Hematopoietic multipotent progenitor cell treated with erythropoietin and hydrocortisone succinate and interleukin-3 and kit ligand, for 6 days (in vitro differentiated cells): ENCODE measurements at regions not wholly inside any gene's neighbourhood (a gene's known extent, or its start where the extent isn't known, plus 50 kb on each side); places are given as distances from the start of the nearest gene placed in this dataset.
"Not testable (repeated sequence)": the region's sequence is repeated elsewhere in the genome, so short reads cannot be mapped to it uniquely, and the experiment has no call there.

Experiments
- DNase-seq: peaks from one replicate; pipeline ENCODE4 v3.0.0-alpha.2; 2015

DNA sequence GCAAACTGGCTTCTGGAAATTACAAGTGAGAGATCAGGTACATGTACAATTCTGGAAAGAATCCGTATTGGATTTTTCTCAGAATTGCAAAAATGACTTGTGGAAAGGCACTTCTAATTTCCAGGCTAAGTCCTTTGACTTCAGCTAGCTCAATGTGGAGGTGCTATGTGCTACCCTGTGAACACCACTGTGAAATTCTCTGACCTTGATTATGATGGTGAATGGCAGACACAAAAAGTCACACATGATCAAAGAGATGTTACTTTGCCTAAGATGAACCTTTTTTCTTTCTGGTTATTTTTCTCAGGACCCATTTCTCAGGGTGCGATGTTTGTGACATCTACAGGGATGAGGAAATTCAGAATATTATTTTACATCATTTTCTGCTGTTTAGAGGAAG lies 856.6 kb upstream of the VRK2 start:
- no peak for DNase-seq

GRCh38 chr2:57199663-57200062 lies 846.9 kb upstream of the VRK2 start:
- no peak for DNase-seq

DNA sequence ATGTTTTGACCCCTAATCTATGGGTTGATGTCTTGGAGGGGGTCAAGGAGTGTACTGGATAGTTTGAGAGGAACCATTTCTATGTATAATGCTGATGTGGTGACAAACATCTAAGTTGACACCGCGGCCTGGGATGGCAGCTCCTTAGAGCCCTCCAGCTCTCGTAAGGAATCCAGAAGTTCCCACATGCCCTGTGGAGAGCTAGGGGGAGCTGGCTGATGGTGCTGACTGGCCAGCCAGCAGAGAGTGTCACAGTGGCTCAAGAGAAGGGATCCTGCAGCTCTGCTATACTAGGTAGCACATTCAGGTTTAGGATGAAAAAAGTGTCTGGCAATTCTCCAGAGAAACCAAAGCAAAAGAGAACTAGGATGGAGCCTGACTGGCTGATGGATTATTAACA lies 842.2 kb upstream of the VRK2 start:
- DNase-seq: no peak

DNA sequence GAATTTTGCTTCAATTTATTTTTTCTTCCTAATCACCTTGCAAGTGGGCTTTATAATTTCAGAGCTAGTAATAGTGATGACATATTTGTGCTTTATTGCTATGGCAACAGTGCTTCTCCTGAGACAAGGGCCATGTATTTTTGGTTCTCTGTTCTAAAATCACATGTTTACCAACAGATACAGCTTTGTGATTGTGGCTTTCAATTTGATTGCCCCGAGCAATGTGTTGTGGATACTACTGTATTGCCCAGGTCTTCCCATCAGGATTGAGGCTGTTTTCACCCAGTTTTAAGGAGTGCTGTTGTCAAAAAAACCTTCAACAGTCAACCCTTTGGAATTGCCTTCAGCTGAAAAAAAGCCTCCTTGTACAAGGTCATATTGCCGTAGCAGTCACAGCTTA lies 841.4 kb upstream of the VRK2 start:
- DNase-seq: no peak

DNA sequence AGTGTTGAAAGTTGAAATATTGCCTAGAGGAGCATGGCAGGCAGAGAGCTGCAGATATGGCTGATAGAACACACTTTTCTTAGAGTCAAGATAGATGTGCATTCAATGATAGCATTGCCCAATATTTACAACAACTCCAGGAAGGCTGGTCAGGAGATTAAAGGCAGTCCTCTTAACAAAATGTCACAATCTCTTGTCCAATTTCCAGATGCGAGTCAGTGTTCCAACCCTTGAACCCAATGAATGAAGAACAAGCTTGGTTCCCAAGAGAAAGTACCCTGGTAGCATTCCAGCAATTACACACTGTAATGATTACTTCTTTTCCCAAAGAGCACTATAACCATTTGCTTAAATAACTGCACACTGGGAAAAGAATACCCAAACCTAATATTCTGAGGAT lies 839.4 kb upstream of the VRK2 start:
- no peak for DNase-seq

DNA sequence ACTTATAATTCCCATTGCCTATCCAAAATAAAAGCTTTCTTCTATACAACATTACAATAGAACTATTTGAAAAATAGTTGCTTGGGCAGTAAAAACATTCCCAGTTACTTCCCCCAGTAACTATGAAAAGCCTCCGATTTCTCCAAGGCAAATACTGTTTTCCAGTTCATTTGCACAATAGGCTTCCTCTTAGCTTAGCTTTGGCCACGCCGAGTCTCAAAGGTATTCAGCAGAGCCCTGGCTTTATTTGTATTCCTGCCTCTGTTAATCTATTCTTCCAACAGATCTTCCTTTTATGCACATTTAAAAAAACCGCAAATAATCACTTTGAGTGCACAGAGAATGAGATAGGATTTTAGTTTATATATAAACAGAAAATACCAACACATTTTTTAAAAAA lies 836.8 kb upstream of the VRK2 start:
- no peak for DNase-seq

GRCh38 chr2:57210855-57211254 lies 835.8 kb upstream of the VRK2 start:
- DNase-seq: no peak

- DNase-seq: no peak
Measured at GRCh38 chr2:57217013-57217412, 829.6 kb upstream of the VRK2 start.

GRCh38 chr2:57218206-57218605 lies 828.4 kb upstream of the VRK2 start:
- DNase-seq: no peak

- DNase-seq: not testable (repeated sequence)
Measured at GRCh38 chr2:57229706-57230105, 816.9 kb upstream of the VRK2 start.

DNA sequence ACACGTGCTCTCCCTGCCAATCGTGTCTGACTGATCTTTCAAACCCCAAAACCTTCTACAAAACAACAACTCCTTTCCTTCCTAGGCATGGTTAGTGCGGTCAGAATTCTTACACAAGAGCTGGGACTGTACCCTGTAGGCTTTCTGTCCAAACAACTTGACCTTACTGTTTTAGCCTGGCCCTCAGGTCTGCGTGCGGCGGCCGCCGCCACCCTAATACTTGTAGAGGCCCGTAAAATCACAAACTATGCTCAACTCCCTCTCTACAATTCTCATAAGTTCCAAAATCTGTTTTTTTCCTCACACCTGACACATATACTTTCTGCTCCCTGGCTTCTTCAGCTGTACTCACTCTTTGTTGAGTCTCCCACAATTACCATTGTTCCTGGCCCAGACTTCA lies 814.3 kb upstream of the VRK2 start:
- not testable (repeated sequence) for DNase-seq

DNA sequence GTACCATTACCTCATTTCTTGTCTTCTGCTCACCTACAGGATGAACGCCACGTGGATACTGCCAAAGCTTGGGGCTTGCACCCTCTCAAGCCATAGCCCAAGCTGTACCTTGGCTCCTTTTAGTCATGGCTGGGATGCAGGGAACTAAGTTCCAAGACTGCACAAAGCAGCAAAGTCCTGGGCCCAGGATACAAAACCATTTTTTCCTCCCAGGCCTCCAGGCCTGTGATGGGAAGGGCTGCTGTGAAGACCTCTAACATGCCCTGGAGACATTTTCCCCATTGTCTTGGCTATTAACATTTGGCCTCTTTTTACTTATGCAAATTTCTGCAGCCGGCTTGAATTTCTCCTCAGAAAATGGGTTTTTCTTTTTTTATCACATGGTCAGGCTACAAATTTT lies 795.1 kb upstream of the VRK2 start:
- not testable (repeated sequence) for DNase-seq

DNA sequence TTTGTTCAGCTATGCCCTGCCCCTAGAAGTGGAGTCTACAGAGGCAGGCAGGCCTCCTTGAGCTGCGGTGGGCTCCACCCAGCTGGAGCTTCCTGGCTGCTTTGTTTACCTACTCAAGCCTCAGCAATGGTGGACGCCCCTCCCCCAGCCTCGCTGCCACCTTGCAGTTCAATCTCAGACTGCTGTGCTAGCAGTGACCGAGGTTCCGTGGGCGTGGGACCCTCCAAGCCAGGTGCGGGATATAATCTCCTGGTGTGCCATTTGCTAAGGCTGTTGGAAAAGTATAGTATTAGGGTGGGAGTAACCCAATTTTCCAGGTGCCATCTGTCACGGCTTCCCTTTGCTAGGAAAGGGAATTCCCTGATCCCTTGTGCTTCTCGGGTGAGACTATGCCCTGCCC lies 770.2 kb upstream of the VRK2 start:
- DNase-seq: not testable (repeated sequence)

DNA sequence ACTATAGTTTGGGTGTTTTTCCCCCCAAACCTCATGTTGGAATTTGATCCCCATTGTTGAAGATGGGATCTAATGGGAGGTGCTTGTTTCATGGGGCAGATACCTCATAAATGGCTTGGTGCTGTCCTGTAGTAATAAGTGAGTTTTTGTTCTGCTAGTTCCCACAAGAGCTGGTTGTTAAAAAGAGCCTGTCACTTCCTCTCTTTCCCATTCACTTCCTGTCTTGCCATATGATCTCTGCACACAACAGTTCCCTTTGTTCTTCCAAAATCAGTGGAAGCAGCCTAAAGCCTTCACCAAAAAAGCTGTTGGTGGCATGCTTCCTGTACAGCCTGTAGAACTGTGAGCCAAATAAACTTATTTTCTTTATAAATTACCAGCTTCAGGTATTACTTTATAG lies 768.2 kb upstream of the VRK2 start:
- DNase-seq: no peak

GRCh38 chr2:57291209-57291608 lies 755.4 kb upstream of the VRK2 start:
- no peak for DNase-seq

DNA sequence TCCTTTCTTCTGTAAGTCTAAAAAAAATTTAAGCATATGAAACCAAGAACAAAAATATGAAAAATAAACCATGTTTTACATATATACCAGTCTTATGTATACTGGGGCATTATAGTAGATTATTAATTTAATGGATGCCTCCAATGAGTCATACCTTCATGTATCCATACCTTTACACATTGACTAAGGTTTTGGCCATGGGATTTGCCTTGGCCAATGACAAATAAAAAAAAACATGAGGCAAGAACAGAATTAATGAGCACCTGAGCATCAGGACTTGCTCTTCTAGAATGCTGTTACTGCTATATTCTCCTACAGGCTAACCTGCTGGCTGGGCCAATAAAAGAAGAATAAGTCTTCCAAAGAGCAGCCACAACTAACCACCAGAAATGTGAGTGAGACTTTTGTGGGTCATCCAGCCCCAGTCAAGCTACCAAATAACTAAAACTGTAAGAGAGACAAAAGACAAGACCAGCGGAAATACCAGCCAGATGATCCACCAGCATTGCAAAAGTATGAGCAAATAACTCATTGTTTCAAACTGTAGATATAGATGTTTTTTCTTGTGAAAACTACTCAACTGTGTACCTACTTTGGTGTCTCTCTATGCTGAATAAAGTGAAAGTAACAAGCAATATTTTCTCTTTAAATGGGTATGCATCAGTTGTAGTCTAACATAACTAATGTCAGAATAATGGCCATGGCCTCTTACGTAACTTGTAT lies 749.6 kb upstream of the VRK2 start:
- DNase-seq: no peak

- no peak for DNase-seq
Measured at GRCh38 chr2:57313678-57314077, 732.9 kb upstream of the VRK2 start.

DNA sequence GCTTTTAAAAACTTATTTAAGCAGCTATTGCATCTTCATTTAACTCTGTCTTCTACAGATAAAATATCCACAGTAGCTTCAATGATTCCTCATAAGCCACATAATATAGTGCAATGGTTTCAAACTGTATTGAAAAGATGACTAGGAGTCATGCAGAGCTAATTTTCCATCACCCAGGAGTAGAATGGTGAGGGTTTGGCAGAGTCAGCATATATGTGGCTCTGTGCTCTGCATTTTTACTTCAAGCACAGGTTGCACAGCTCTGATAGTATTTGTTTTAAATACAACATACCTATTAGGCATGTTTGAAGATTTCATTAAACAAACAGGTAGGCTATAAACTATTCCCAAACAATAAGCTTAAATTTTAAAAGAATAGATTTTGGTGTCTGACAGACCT lies 731.9 kb upstream of the VRK2 start:
- no peak for DNase-seq

DNA sequence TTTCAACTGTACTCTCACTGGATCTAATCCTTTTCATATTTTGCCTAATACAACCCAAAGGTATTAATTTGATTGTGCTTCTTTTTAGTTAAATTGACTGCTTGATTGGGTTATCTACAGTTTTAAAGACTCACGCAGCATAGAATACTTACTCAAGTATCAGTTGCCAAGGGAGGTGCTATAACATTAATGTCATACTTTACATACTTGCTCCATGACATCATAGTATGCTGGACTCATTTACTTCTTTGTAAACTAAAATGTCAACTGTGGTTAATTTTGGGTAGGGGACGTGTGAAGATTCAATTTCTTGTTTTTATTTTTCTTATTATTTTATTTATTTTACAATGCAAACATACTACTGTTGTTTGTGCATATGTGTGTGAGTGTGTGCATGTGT lies 716.2 kb upstream of the VRK2 start:
- no peak for DNase-seq

- DNase-seq: no peak
Measured at GRCh38 chr2:57333221-57333620, 713.4 kb upstream of the VRK2 start.

DNA sequence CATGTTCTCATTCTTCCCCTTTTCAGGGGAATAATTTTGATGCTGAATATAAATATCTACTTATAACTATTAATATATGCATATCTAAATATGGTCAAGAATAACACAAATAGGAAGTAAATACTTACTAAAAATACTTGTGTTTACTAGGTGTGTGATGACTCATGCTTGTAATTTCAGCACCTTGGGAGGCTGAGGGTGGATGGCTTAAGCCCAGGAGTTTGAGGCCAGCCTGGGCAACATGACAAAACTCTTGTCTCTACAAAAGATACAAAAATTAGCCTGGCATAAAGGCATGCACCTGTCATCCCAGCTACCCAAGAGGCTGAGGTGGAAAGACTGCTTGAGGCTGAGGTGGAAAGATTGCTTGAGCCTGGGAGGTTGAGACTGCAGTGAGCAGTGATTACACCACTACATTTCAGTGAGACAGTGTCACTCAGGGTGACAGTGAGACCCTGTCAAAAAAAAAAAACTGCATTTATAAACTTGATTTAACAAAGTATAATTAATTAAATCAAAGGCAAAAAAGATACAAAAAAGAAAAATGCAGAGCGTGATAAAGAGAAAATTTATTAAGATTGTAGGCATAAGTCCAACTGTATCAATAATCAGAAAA lies 703.1 kb upstream of the VRK2 start:
- DNase-seq: no peak

DNA sequence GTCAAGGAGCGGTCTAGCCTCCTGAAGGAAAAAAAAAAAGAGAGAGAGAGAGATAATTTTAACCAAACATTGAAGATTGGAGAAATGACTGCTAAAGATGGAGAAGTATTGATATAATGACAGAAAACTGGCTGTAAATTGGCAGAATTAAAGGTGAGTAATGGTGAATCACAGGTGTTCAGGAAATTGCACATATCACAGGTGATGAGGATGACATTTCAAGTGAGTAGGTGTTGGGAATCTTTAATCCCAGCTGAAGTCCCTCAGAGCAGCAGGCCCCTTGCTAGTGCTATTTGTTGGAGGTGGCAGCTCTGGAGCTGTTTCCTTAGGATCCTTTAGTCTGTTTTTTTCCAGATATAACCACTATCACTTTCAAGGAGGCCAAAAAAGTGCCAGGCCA lies 678.4 kb upstream of the VRK2 start:
- no peak for DNase-seq

- no peak for DNase-seq
Measured at GRCh38 chr2:57370882-57371585, 675.6 kb upstream of the VRK2 start.

- no peak for DNase-seq
Measured at GRCh38 chr2:57372237-57372984, 674.2 kb upstream of the VRK2 start.
